ENCODE measurements at regions not wholly inside any gene's neighbourhood (a gene's known extent, or its start where the extent isn't known, plus 50 kb on each side); places are given as distances from the start of the nearest gene placed in this dataset.

GRCh38 chr7:17206349-17206905 is 92.0 kb upstream of the AHR start:
- Histone ChIP-seq H3K36me3 (no peaks in the 10 kb centered on the region), H3K27ac (no peak overlapping the region), H3K4me3 (no peak overlapping the region), H3K4me1 (no peaks in the 10 kb centered on the region), H3K9me3 (no peaks in the 10 kb centered on the region), H3K27me3 (no peaks in the 10 kb centered on the region)
- intact Hi-C loops (cut with DNase I): no loop called here
- TF ChIP-seq CTCF (IDR thresholded peaks at IDR 0.05): no peak
- no peak for TF ChIP-seq EP300 (IDR thresholded peaks at IDR 0.05)
- no peak for TF ChIP-seq POLR2AphosphoS5 (IDR thresholded peaks at IDR 0.05)
- TF ChIP-seq POLR2A (IDR thresholded peaks at IDR 0.05): no peak
- 41 to 79% methylated on average over 3 of the region's 3 CpGs for whole genome bisulfite sequencing, 2 donors
- DNase-seq: no peak

GRCh38 chr7:17207220-17207619 is 91.2 kb upstream of the AHR start:
- 52 to 83% methylated on average over 1 of the region's 1 CpG for WGBS, 2 donors
- Histone ChIP-seq H3K9me3 (no peaks in the 10 kb centered on the region), H3K27ac (no peak overlapping the region), H3K4me3 (no peak overlapping the region), H3K27me3 (no peaks in the 10 kb centered on the region), H3K4me1 (no peaks in the 10 kb centered on the region), H3K36me3 (no peaks in the 10 kb centered on the region)
- DNase-seq: no peak
- TF ChIP-seq POLR2AphosphoS5 (IDR thresholded peaks at IDR 0.05) (no peak), EP300 (IDR thresholded peaks at IDR 0.05) (no peak), POLR2A (IDR thresholded peaks at IDR 0.05) (no peak), CTCF (IDR thresholded peaks at IDR 0.05) (no peak)
- intact Hi-C loops (cut with DNase I): no loop called here

- Histone ChIP-seq H3K4me1 (no peaks in the 10 kb centered on the region), H3K9me3 (no peaks in the 10 kb centered on the region), H3K36me3 (no peaks in the 10 kb centered on the region), H3K27ac (no peak overlapping the region), H3K4me3 (no peak overlapping the region), H3K27me3 (no peaks in the 10 kb centered on the region)
- TF ChIP-seq POLR2AphosphoS5 (IDR thresholded peaks at IDR 0.05): no peak
- no peak for TF ChIP-seq EP300 (IDR thresholded peaks at IDR 0.05)
- intact Hi-C loops (cut with DNase I): no loop called here
- no peak for DNase-seq
- 61 to 95% methylated on average over 3 of the region's 3 CpGs for WGBS, 2 donors
Measured at GRCh38 chr7:17209101-17209500, 89.4 kb upstream of the AHR start.

- H3K27me3 ChIP-seq: no peaks in the 10 kb centered on the region
- WGBS, 2 donors: 91 to 99% methylated on average over 1 of the region's 1 CpG
- no peak overlapping the region for H3K27ac ChIP-seq
- no peak for TF ChIP-seq CTCF (IDR thresholded peaks at IDR 0.05)
- peaks cover 0 to 2% (median 0%) of the 10 kb centered on the region in 4 donors for H3K9me3 ChIP-seq
- H3K36me3 ChIP-seq: no peaks in the 10 kb centered on the region
- no peak overlapping the region for H3K4me3 ChIP-seq
- intact Hi-C loops (cut with DNase I): no loop called here
- no peak for DNase-seq
- H3K4me1 ChIP-seq: no peaks in the 10 kb centered on the region
Measured at GRCh38 chr7:17211307-17211836, 87.1 kb upstream of the AHR start.

- H3K36me3 ChIP-seq: no peaks in the 10 kb centered on the region
- H3K9me3 ChIP-seq: peaks cover 0 to 2% (median 0%) of the 10 kb centered on the region in 4 donors
- H3K4me1 ChIP-seq: no peaks in the 10 kb centered on the region
- DNase-seq: no peak
- no peak overlapping the region for H3K4me3 ChIP-seq
- intact Hi-C loops (cut with DNase I): no loop called here
- TF ChIP-seq POLR2AphosphoS5 (IDR thresholded peaks at IDR 0.05) (no peak), POLR2A (IDR thresholded peaks at IDR 0.05) (no peak), EP300 (IDR thresholded peaks at IDR 0.05) (no peak), CTCF (IDR thresholded peaks at IDR 0.05) (no peak)
- H3K27ac ChIP-seq: no peak overlapping the region
- H3K27me3 ChIP-seq: no peaks in the 10 kb centered on the region
Measured at GRCh38 chr7:17212188-17212587, 86.3 kb upstream of the AHR start.

Measured in sigmoid colon (tissue), 6 donors.